ENCODE measurements at regions not wholly inside any gene's neighbourhood (a gene's known extent, or its start where the extent isn't known, plus 50 kb on each side); places are given as distances from the start of the nearest gene placed in this dataset.

GRCh38 chr22:49163258-49163959, 664.3 kb downstream of the BRD1 start:
- TF ChIP-seq, protein P1, sequence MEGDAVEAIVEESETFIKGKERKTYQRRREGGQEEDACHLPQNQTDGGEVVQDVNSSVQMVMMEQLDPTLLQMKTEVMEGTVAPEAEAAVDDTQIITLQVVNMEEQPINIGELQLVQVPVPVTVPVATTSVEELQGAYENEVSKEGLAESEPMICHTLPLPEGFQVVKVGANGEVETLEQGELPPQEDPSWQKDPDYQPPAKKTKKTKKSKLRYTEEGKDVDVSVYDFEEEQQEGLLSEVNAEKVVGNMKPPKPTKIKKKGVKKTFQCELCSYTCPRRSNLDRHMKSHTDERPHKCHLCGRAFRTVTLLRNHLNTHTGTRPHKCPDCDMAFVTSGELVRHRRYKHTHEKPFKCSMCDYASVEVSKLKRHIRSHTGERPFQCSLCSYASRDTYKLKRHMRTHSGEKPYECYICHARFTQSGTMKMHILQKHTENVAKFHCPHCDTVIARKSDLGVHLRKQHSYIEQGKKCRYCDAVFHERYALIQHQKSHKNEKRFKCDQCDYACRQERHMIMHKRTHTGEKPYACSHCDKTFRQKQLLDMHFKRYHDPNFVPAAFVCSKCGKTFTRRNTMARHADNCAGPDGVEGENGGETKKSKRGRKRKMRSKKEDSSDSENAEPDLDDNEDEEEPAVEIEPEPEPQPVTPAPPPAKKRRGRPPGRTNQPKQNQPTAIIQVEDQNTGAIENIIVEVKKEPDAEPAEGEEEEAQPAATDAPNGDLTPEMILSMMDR (IDR thresholded peaks at IDR 0.05) = no peak
- no peak for TF ChIP-seq EZH2 (IDR thresholded peaks at IDR 0.05; ENCODE audit: borderline replicate concordance, insufficient read depth, low read depth, low read length, poor library complexity, severe bottlenecking)
